ENCODE measurements at regions not wholly inside any gene's neighbourhood (a gene's known extent, or its start where the extent isn't known, plus 50 kb on each side); places are given as distances from the start of the nearest gene placed in this dataset.

DNA sequence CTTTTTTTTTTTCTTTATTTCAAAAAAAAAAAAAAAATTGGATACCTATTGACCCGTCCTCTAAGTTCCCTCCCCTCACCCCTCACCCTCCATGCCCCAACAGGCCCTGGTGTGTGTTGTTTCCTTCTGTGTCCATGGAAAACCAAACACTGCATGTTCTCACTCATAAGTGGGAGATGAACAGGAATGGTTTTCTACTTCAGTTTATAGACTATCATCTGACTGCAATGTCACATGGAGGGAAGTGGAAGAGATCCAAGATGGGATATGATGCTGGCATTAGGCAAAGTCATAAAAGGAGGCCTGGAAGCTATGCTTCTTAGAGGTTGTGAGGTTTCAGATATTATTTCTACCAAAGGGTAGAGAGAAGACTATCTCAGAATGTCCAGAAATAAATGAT is 237.5 kb downstream of the MAFB start:
- DNase-seq (ENCODE audit: low read depth), result no peak
- TF ChIP-seq, protein P1, sequence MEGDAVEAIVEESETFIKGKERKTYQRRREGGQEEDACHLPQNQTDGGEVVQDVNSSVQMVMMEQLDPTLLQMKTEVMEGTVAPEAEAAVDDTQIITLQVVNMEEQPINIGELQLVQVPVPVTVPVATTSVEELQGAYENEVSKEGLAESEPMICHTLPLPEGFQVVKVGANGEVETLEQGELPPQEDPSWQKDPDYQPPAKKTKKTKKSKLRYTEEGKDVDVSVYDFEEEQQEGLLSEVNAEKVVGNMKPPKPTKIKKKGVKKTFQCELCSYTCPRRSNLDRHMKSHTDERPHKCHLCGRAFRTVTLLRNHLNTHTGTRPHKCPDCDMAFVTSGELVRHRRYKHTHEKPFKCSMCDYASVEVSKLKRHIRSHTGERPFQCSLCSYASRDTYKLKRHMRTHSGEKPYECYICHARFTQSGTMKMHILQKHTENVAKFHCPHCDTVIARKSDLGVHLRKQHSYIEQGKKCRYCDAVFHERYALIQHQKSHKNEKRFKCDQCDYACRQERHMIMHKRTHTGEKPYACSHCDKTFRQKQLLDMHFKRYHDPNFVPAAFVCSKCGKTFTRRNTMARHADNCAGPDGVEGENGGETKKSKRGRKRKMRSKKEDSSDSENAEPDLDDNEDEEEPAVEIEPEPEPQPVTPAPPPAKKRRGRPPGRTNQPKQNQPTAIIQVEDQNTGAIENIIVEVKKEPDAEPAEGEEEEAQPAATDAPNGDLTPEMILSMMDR (conservative IDR thresholded peaks at IDR 0.05; ENCODE audit: control insufficient read depth, insufficient read depth, low read depth, low read length), result no peak

DNA sequence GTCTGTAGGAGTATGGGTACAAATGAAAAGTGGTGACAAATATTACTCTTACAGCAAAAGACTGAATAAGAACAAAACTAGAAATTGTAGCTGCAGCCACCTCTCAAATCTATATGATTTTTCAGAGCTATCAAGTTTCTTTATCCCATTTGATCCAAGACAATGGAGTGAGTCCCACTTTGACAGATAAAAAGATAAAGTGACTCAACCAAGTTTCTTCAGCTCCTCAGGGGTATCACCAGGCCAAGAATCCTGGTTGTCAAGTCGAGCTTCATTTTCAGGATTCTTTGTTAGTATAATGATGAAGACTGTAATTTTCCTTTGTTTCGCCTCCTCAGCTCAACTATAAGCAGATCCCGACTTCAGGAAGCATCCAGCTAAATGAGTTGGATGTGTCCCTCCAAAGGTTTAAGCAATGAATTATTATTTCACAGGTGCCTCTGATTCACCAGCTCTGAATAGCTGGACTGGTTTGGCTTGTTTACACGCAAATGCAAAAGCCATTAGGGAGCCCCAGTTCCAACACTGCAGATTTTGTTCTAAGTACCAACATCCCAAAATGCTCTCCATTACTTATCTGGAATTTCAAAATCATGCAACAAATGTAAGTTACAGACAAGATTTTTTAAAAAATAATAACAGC is 238.9 kb downstream of the MAFB start:
- TF ChIP-seq, protein P1 (conservative IDR thresholded peaks at IDR 0.05; ENCODE audit: control insufficient read depth, insufficient read depth, low read depth, low read length), result no peak
- no peak for DNase-seq (ENCODE audit: low read depth)
- no peak overlapping the region for H3K4me3 ChIP-seq (ENCODE audit: control insufficient read depth, low read depth, low read length)

More for the DNA sequence above, 237.5 kb downstream of the MAFB start:
- H3K4me3 ChIP-seq (ENCODE audit: control insufficient read depth, low read depth, low read length), result no peak overlapping the region

DNA sequence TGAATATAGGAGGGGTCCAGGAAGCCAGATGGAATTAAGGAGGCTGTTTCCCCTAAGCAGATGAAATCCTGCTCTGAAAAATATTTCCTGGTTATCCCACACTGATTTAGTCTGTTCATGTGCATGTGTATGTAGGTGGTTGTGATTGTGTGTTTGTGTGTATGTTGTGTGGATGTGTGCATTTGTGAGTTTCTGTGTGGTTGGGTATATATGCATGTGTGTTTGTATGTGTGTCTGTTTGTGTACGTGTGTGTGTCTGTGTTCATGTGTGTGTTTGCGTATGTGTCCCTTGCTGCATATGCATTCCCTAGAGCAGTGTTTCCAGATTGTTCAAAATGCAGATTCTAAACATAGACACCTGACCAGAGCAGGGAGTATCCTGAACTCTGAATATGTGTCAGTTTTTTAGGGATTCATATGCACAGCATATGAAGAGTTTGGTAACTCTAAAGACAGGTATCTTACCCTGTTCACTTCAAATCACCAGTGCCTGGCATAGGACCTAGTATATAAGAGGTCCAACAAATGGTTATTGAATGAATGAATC is 239.8 kb downstream of the MAFB start:
- TF ChIP-seq, protein P1 (conservative IDR thresholded peaks at IDR 0.05; ENCODE audit: control insufficient read depth, insufficient read depth, low read depth, low read length), result no peak
- H3K4me3 ChIP-seq (ENCODE audit: control insufficient read depth, low read depth, low read length), result no peak overlapping the region
- no peak for DNase-seq (ENCODE audit: low read depth)

DNA sequence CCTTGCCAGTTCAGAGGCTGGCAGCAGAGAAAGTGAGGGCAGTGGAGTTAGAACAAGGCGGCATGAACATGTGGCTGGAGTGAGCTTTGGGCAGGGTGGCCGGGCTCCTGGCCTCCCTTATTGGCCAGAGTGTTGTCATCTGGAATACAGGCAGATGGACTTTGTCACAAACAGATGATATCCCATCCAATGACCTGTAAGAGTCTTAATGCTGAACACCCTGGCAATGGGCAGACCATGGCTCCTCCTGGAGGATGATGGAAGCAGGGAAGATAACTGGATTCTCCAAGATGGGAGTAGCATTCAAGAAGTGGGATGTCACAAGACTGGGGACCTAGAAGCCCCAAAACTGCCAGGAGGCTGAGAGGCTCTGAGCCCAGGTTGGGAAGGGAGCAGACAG is 242.1 kb downstream of the MAFB start:
- TF ChIP-seq, protein P1 (conservative IDR thresholded peaks at IDR 0.05; ENCODE audit: control insufficient read depth, insufficient read depth, low read depth, low read length), result no peak
- no peak for DNase-seq (ENCODE audit: low read depth)
- H3K4me3 ChIP-seq (ENCODE audit: control insufficient read depth, low read depth, low read length), result no peak overlapping the region

DNA sequence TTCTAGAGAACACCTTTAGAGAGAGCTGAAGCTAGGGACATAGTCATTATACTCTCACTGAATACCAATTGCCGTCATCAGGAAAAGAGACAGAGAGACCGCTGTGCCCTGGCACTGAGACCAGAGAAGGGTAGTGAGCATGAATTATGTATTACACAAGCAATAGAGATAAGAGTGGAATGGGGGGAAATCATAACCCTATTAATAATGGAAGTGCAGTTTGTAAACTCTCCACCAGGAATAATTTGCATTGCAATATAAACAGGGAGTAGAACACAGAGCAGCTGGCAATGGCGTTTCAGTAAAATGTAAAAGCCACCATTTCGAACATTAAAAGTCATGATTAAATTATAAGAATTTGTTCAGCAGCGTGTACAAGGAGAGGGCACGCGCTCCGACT is 244.5 kb downstream of the MAFB start:
- DNase-seq (ENCODE audit: low read depth), result no peak
- no peak overlapping the region for H3K4me3 ChIP-seq (ENCODE audit: control insufficient read depth, low read depth, low read length)

DNA sequence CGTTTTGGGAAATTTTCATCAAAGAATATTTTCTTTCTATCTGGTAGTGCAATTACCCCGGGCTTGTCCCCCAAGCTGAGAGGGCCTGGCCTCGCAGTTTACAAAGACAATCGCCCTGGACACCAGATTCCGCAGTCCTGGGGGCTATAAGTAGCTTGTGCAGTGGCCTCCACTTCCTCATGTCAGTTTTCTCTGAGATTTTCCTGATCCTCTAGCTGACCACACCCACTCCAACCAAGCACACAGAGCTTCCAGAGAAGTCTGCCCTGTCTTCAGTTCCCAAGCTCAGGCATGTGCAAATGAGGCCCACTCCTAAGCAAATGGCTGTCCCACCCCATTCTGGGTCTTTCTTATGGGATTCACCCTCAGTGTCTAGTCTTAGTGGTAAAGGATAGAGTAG is 245.3 kb downstream of the MAFB start:
- no peak overlapping the region for H3K4me3 ChIP-seq (ENCODE audit: control insufficient read depth, low read depth, low read length)
- DNase-seq (ENCODE audit: low read depth), result no peak
- TF ChIP-seq, protein P1 (conservative IDR thresholded peaks at IDR 0.05; ENCODE audit: control insufficient read depth, insufficient read depth, low read depth, low read length), result no peak

More for the DNA sequence above, 244.5 kb downstream of the MAFB start:
- TF ChIP-seq, protein P1 (conservative IDR thresholded peaks at IDR 0.05; ENCODE audit: control insufficient read depth, insufficient read depth, low read depth, low read length), result no peak
